GM18873 (cell line): ENCODE measurements at regions not wholly inside any gene's neighbourhood (a gene's known extent, or its start where the extent isn't known, plus 50 kb on each side); places are given as distances from the start of the nearest gene placed in this dataset.
"Not testable (repeated sequence)": the region's sequence is repeated elsewhere in the genome, so short reads cannot be mapped to it uniquely, and the experiment has no call there.

Experiments used
- ATAC-seq: cut with Tn5 transposase; IDR thresholded peaks from one replicate; pipeline ENCODE4 v1.9.1; 2021; ENCODE audit warnings: mild to moderate bottlenecking, moderate library complexity, moderate number of reproducible peaks; ENCODE audit not compliant: unreplicated experiment, low FRiP score

DNA sequence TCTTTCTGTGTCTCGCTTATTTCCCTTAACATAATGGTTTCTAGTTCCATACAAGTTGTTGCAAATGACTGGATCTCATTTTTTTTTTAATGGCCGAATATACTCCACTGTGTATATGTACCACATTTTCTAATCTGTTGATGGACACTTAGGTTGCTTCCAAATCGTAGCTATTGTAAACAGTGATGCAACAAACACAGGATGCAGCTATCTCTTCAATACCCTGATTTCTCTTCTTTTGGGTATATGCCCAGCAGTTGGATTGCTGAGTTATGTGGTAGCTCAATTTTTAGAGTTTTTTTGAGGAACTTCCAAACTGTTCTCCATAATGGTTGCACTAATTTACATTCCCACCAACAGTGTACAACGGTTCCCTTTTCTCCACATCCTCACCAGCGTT lies 100.4 kb upstream of the CHORDC1 start:
- ATAC-seq: no peak

DNA sequence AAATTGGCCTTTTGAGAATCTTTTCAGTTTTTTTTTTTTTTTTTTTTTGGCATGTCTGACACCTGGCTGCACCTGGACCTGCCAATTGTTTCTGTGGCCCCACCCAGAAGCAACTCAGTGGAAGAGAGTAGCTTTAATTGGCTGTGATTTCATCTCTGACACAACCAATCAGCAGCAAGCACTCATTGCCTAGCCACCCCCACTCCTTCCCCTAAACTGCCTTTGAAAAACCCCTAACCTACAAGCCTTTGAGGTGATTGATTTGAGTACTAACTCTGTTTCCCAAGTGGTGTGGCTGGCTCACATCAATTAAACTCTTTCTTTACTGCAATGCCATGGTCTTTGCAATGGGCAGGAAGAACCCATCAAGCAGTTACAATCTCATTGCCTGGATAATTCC lies 98.2 kb upstream of the CHORDC1 start:
- ATAC-seq: no peak

DNA sequence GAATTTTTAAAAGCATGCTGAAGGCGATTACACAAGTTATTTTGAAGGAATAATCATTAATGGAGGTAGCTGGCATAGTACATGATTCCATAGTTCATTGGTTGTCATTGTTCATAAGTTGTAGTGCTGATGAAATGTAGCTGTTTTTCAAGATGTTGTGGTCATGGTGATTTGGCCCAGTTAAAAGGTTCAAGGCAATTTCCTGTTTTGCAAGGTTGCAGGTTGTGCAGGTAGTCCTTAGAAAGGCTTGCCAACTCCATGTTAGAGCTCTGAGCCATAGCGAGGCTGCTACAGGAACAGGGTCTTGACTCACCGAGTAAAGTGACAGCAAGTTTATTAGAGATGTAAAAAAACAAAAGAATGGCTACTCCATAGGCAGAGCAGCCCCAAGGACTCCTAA lies 95.8 kb upstream of the CHORDC1 start:
- no peak for ATAC-seq

DNA sequence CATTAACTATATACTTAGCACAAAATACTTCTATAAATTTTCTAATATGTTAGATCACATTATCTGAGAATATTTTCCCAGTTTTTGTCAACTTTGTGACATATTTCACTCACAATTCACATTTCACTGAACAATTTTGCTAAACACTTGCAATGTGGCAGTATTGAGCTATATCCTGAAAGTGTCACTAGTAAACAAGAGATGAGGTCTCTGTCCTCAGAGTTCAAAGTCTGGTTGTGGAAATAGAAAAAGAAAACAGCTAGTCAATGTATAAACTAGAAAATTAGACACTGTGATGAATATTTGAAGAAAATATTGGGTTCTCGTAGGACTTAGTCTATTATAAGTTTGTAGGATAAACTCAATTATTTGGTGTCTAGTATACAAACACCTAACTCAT lies 87.4 kb upstream of the CHORDC1 start:
- no peak for ATAC-seq

DNA sequence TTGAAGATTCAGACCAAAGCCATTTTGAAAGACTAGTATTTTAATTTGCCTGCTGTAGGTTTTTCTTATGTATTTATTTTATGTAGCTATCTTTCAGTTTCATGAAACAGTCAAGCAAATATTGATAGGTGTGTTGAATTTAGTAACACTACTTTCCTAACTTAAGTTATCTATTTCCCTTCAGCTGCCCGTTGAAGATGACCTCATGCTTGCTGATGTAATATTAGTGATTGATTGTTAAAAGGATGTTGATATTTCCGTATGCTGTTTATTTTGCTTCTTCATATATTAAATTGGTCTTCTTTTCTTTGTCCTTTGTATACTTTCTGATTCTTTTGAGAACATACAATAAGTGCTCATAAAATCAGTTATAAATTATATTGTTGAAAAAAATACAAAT lies 86.8 kb upstream of the CHORDC1 start:
- no peak for ATAC-seq

DNA sequence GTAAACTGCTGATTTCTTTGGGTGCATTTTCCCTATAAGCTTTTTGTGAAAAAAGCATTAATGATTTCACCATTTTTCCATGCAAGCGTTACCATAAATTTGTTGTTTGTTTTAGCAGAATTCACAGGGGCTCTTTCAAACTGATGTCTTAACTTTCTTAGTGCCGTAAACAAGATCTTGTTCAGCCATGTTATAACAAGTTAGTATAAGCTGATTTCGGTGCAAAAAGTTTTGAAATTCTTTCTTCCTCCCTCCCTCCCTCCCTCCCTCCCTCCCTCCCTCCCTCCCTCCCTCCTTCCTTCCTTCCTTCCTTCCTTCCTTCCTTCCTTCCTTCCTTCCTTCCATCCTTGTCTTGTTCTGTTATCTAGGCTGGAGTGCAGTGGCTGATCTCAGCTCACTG lies 71.7 kb upstream of the CHORDC1 start:
- no peak for ATAC-seq

GRCh38 chr11:90294091-90294490 lies 71.2 kb upstream of the CHORDC1 start:
- ATAC-seq: no peak

- no peak for ATAC-seq
Observed at GRCh38 chr11:90288212-90288821, 65.5 kb upstream of the CHORDC1 start.

- no peak for ATAC-seq
Observed at GRCh38 chr11:90286640-90287039, 63.8 kb upstream of the CHORDC1 start.

DNA sequence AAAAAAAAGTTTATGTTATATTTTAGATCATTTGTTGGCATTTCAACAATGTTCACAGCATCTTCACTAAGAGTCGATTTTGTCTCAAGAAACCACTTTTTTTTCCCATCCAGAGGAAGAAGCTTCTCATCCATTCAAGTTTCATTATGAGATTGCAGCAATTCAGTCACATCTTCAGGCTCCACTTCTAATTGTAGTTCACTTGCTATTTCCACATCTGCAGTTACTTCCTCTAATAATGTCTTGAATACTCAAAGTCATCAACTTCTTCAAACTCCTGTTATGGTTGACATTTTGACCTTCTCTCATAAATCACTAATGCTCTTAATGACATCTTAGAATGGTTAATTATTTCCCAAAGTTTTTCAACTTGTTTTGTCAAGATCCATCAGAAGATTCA lies 61.3 kb upstream of the CHORDC1 start:
- no peak for ATAC-seq

DNA sequence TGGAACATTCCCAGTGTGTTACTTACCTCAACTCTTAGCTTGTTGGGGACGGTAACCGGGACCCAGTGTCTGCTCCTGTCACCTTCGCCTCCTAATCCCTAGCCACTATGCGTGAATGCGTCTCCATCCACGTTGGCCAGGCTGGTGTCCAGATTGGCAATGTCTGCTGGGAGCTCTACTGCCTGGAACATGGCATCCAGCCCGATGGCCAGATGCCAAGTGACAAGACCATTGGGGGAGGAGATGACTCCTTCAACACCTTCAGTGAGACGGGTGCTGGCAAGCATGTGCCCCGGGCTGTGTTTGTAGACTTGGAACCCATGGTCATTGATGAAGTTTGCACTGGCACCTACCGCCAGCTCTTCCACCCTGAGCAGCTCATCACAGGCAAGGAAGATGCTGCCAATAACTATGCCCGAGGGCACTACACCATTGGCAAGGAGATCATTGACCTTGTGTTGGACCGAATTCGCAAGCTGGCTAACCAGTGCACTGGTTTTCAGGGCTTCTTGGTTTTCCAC lies 59.8 kb upstream of the CHORDC1 start:
- ATAC-seq: not testable (repeated sequence)

GRCh38 chr11:90274362-90274761 lies 51.5 kb upstream of the CHORDC1 start:
- ATAC-seq: no peak
